ENCODE measurements at regions not wholly inside any gene's neighbourhood (a gene's known extent, or its start where the extent isn't known, plus 50 kb on each side); places are given as distances from the start of the nearest gene placed in this dataset.

GRCh38 chr6:116982401-116982800 lies 105.4 kb downstream of the RFX6 start:
- intact Hi-C loops (cut with DNase I) = no loop called here

GRCh38 chr6:116983375-116983774 lies 106.3 kb downstream of the RFX6 start:
- 81 to 85% methylated on average over 3 of the region's 3 CpGs for WGBS, 2 donors
- DNase-seq (no peak), ATAC-seq (no peak), FAIRE-seq (no peak)
- peaks cover 0 to 3% (median 0%) of the 10 kb centered on the region in 4 donors for H3K9me3 ChIP-seq
- TF ChIP-seq CTCF (IDR thresholded peaks at IDR 0.05) = no peak
- peaks cover 0 to 9% (median 1%) of the 10 kb centered on the region in 4 donors for H3K27me3 ChIP-seq
- no peaks in the 10 kb centered on the region for H3K36me3 ChIP-seq
- no peaks in the 10 kb centered on the region for H3K4me1 ChIP-seq
- intact Hi-C loops (cut with DNase I) = no loop called here
- H3K4me3 ChIP-seq = no peak overlapping the region
- H3K27ac ChIP-seq = no peak overlapping the region

More at GRCh38 chr6:116982401-116982800, 105.4 kb downstream of the RFX6 start:
- FAIRE-seq = no peak
- no peak for TF ChIP-seq CTCF (IDR thresholded peaks at IDR 0.05)
- no peaks in the 10 kb centered on the region for H3K4me1 ChIP-seq
- no peak for DNase-seq
- peaks cover 0 to 2% (median 0%) of the 10 kb centered on the region in 4 donors for H3K9me3 ChIP-seq
- no peak overlapping the region for H3K27ac ChIP-seq
- H3K4me3 ChIP-seq = no peak overlapping the region
- H3K27me3 ChIP-seq = peaks cover 0 to 9% (median 1%) of the 10 kb centered on the region in 4 donors
- no peak for ATAC-seq
- H3K36me3 ChIP-seq = no peaks in the 10 kb centered on the region

GRCh38 chr6:116986819-116987218 lies 109.8 kb downstream of the RFX6 start:
- H3K36me3 ChIP-seq = no peaks in the 10 kb centered on the region
- DNase-seq = no peak
- intact Hi-C loops (cut with DNase I) = no loop called here
- H3K9me3 ChIP-seq = peaks cover 0 to 3% (median 0%) of the 10 kb centered on the region in 4 donors
- no peak for TF ChIP-seq CTCF (IDR thresholded peaks at IDR 0.05)
- no peak overlapping the region for H3K4me3 ChIP-seq
- FAIRE-seq = no peak
- no peak overlapping the region for H3K27ac ChIP-seq
- H3K4me1 ChIP-seq = no peaks in the 10 kb centered on the region
- H3K27me3 ChIP-seq = no peaks in the 10 kb centered on the region
- 54 to 60% methylated on average over 2 of the region's 2 CpGs for WGBS, 2 donors
- ATAC-seq = no peak

- FAIRE-seq (no peak), ATAC-seq (no peak), DNase-seq (no peak)
- Histone ChIP-seq H3K27ac (no peak overlapping the region), H3K9me3 (peaks cover 0 to 3% (median 0%) of the 10 kb centered on the region in 4 donors), H3K36me3 (no peaks in the 10 kb centered on the region), H3K27me3 (no peaks in the 10 kb centered on the region), H3K4me1 (no peaks in the 10 kb centered on the region), H3K4me3 (no peak overlapping the region)
- intact Hi-C loops (cut with DNase I) = no loop called here
- no peak for TF ChIP-seq CTCF (IDR thresholded peaks at IDR 0.05)
- 32 to 51% methylated on average over 1 of the region's 1 CpG for WGBS, 2 donors
Observed at GRCh38 chr6:116990679-116991078, 113.6 kb downstream of the RFX6 start.

- H3K36me3 ChIP-seq = no peaks in the 10 kb centered on the region
- H3K27ac ChIP-seq = no peak overlapping the region
- no peak for TF ChIP-seq CTCF (IDR thresholded peaks at IDR 0.05)
- ATAC-seq (no peak), FAIRE-seq (no peak), DNase-seq (no peak)
- no peaks in the 10 kb centered on the region for H3K27me3 ChIP-seq
- no peak overlapping the region for H3K4me3 ChIP-seq
- intact Hi-C loops (cut with DNase I) = no loop called here
- H3K9me3 ChIP-seq = no peaks in the 10 kb centered on the region
- no peaks in the 10 kb centered on the region for H3K4me1 ChIP-seq
Observed at GRCh38 chr6:116992546-116992945, 115.5 kb downstream of the RFX6 start.
